ENCODE measurements at regions not wholly inside any gene's neighbourhood (a gene's known extent, or its start where the extent isn't known, plus 50 kb on each side); places are given as distances from the start of the nearest gene placed in this dataset.

DNA sequence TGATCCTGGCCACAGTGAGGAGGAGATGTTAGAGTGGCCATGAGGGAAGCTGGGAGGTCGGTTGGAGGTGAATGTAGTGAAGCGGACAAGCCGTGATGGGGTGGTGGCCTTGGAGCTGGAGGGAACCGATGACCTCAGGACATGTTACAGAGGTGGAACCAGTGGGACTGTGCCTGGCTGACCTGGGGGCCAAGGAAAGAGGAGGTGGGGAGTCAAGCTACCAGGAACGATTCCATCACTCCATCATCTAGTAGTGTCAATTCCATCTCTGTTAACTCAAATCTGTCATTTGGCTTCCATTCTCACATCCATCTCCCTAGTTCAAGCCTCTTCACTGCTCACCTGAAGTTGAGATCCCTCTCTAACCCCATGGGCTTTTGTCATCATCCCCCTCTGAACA lies 102.4 kb upstream of the LYZL2 start:
- TF ChIP-seq PRPF4 (IDR thresholded peaks at IDR 0.05; ENCODE audit: low read depth, low read length, poor library complexity, severe bottlenecking) (no peak), MXI1 (IDR thresholded peaks at IDR 0.05; ENCODE audit: borderline replicate concordance, low read depth, low read length) (no peak), POLR2AphosphoS5 (IDR thresholded peaks at IDR 0.05; ENCODE audit: low read depth, low read length) (no peak), NR2F1 (CRISPR knock-in tag; IDR thresholded peaks at IDR 0.05) (no peak)
- TF ChIP-seq, protein P1, sequence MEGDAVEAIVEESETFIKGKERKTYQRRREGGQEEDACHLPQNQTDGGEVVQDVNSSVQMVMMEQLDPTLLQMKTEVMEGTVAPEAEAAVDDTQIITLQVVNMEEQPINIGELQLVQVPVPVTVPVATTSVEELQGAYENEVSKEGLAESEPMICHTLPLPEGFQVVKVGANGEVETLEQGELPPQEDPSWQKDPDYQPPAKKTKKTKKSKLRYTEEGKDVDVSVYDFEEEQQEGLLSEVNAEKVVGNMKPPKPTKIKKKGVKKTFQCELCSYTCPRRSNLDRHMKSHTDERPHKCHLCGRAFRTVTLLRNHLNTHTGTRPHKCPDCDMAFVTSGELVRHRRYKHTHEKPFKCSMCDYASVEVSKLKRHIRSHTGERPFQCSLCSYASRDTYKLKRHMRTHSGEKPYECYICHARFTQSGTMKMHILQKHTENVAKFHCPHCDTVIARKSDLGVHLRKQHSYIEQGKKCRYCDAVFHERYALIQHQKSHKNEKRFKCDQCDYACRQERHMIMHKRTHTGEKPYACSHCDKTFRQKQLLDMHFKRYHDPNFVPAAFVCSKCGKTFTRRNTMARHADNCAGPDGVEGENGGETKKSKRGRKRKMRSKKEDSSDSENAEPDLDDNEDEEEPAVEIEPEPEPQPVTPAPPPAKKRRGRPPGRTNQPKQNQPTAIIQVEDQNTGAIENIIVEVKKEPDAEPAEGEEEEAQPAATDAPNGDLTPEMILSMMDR (CRISPR knock-in tag; IDR thresholded peaks at IDR 0.05) = no peak
- TF ChIP-seq, protein P2, sequence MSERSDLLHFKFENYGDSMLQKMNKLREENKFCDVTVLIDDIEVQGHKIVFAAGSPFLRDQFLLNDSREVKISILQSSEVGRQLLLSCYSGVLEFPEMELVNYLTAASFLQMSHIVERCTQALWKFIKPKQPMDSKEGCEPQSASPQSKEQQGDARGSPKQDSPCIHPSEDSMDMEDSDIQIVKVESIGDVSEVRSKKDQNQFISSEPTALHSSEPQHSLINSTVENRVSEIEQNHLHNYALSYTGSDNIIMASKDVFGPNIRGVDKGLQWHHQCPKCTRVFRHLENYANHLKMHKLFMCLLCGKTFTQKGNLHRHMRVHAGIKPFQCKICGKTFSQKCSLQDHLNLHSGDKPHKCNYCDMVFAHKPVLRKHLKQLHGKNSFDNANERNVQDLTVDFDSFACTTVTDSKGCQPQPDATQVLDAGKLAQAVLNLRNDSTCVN (CRISPR knock-in tag; IDR thresholded peaks at IDR 0.05; ENCODE audit: borderline replicate concordance) = no peak

Data from HepG2 (cell line).